NCI-H460 (cell line): ENCODE measurements at regions not wholly inside any gene's neighbourhood (a gene's known extent, or its start where the extent isn't known, plus 50 kb on each side); places are given as distances from the start of the nearest gene placed in this dataset.

ENCODE experiments used
- DNase-seq: peaks from one replicate; pipeline ENCODE4 v3.0.0-alpha.2; 2016; ENCODE audit warnings: low read depth; ENCODE audit errors: extremely low read depth

DNA sequence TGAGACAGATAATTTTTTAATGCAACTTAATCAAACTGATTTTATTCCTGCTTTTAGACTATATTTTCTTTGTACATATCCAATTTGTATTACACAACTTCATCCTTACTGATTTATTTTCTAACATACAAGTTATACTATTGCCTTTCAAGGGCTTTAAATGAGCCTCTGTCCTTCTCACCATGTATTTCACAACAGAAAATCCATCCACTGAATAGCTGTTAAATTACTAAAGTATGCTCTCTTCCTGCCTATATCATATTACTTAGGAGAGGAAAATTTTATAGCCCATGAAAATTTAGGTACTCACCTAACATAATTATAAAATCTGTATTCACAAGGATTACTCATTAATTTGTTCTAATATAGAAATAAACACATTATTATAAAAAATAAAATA is 528.6 kb downstream of the ANKRD50 start:
- no peak for DNase-seq

DNA sequence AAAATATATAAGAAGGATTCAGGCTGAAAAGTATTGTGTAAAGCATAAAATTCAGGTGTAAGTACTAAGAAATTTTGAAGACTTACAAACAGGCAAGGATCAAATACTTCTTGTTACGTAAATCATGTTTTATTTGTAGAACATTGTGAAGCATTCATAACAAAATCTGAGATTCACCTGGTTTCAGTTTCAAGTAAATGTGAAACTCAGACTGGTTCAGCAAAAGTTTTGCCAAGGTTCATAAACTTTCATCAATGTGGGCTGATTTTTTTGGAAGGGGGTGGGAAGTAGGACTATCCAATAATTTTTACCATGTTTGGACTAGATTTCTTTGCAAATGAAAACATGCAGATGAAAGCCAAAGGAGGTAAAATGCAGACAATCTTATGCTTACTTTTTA is 527.7 kb downstream of the ANKRD50 start:
- no peak for DNase-seq

DNA sequence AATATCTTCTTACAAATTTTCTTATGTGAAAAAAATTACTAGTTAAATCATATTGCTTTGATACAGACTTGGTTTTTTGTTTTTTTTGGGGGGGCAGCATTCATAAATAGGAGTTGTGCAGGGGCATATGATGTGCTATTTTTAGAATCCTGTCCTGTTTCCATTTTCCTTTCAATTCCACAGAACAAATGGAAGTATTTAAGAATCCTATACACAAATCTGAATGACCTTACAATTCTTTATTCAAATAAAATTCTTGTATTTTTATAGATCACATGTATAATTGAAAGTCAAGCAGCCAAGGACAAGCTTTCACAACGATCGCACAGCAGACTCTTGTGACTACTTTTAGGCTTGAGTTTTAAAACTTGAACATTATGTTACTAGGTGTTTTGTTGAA is 523.9 kb downstream of the ANKRD50 start:
- no peak for DNase-seq

DNA sequence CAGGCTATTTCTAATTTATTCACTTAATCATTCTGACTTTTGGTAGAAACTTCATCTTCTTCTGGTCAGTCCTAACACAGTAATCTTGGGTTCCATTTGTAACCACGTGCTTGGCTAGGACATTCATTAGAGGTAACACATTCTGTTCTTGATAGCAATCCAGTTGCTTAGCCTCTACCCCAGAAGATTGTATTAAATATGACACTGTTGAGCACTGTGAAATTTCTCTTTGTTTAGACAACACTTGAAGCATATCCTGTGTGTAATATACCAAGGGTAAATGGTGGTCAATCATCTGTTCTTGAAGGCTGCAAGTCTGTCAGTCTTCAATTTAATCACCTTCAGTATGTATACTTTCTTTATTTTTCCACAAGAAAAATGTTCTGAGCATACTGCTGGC is 523.0 kb downstream of the ANKRD50 start:
- no peak for DNase-seq

DNA sequence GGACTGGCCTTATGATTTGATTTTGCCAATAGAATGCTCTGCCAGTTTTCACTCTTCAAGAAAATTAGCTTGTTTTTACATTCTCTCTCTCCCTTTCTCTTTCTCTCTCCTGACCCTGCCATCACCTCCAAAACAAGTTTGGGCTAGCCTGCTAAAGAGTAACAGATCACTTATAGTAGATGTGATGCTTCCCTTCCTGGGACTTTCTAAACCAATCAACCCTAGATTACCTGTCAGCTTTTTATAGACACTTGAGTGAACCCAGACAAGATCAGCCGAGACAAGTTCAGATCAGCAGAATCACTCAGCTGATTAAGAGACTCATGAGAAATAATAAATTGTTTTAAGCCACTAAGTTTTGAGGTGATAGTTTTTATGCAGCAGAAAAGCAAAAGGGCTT is 521.2 kb downstream of the ANKRD50 start:
- DNase-seq = no peak

DNA sequence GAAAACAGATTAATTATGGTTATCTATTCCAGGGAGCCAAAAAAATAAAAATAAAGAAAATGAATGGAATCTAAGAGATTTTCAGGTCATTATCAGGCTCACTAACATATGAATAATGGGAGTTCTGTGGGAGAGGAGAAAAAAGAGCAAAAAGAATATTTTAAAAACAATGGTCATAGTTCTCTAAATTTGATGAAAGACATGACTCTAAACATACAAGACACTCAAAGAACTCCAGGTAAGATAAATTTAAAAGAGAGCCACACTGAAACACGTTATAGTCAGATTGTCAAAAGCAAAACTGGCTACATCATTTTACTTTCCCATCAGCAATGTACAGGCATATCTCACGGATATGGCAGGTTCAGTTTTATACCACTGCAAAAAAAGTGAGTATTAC is 520.0 kb downstream of the ANKRD50 start:
- no peak for DNase-seq

DNA sequence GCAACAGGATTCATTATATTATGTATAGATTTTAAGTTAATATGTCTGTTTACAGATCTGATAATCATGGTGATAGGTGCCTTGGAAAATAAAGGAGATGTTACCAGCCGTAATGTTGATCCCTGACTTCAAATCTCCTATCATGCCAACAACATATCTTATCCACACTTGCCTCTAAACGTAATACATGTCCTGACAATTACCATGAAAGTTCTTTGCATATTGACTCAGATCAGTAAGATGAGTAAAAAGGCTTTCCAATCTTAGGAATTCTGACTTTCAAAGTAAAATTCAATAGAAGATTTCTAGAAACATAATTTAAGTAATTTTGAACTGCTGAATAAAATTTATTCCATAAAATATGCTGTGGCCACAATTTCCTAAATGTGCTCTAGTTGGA is 513.3 kb downstream of the ANKRD50 start:
- no peak for DNase-seq

DNA sequence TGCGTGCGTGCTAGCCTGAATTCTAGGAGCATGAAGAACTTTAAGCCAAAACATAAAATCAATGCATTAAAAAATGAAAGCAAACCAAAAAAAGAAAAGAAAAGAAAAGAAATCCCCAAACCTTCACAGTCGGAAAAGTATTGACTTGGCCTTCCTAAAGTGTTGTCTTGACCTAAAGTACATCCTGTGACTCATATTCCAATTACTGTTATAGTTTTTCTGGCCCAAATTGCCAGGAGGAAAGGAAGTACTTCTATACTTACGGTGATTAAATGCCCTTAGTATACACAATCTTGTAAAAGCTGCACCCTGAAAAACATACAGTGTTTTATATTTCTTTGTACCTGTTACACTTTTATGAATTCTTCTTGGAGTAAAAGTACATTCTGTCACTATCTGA is 512.8 kb downstream of the ANKRD50 start:
- DNase-seq = no peak

DNA sequence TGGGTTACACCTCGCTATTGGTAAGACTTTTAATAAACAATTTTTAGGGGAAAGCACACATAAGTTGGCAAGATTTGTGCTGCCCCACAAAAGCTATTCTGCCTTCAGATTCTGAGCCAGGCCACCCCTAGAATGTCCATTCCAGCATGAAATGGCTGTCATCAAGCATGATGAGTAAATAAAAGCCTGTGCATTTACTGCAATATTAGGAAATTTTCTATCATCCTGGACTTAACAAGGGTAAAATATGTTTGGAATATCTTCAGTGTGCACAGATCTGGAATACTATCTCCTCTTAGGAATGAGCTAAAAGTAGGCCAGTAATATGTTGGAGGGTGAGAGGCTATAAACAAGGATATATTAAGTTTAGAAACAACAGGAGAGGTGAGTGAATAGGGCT is 510.9 kb downstream of the ANKRD50 start:
- no peak for DNase-seq

DNA sequence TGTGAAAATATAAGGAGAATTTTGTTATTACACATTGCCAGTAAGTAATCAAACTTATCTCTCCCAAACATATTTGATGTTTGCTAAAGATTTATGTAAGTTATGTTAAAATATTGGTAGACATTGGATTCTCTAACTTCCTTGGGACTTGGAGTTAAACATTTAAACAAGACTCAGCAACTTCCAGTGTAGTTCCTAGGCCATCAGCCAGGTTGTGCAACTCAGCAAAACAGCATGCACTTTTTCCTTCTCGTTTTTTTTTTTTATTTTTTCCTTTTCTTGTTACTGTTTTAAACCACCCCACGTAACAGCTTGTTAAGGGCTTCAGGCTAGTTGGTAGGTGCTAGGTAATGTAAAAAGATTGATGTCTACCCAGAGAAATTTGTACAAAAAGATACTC is 510.4 kb downstream of the ANKRD50 start:
- DNase-seq = no peak

DNA sequence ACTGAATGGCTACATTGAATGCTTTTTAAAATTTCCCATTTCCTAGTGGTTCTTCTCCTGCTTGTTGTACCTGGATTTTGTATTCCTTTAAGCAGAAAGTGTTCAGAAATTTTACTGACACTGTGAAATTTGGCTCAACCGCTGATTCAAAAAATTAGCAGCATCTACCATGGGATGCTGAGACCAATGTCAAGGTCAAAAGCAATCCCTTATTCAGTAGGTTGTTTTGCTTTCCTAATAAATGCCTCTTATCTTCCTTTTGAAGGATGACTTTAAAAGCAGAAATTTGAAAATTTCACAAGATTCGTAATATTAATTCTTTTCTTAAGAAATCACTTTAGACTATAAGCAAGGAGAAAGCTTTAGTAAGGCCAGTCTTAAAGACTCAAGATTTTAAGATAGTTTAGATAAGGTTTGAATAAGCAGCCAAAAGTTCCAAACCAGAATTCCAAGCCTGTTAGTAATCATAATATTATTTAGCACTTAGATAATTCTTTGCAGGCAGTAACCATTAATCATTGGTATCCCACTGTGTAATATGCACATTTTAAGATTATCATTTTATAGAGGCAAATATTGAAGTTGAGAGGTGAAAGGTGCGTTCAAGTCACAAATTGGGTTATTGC is 508.8 kb downstream of the ANKRD50 start:
- DNase-seq = no peak

DNA sequence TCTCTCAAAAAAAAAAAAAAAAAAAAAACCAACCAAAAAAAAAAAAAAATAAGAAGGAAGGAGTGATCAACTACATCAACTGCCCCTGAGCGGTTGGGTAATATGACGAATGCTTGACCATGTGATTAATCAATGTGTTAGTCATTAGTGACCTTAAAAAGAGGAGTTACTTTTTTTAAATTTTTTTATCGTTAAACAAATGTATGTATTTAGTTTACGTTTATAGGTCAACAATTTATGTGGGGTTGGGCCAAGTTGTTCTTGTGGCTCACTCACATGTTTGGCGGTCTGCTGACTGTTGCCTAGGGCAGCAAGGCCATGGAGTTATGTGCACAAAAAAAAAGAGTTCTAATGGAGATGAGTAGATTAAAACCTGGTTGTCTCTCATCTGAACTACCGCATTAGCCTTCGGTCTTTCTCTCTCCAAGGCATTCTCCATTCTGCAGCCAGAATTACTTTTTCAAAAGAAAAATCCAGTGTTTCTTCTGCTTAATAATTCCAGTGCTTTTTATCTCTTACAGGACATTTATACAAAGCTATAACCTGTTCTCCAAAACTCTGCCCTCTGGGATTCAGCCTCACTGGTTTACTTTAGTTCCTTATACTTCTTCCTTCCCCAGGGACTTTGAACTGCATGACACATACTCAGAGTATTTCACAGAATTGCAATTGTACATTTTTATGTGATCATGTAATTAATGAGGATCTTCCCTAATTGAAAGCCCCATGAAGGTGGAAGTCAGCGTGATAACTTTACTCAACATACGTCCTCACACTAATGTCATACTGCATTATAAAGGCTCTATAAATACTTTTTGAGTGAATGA is 505.5 kb downstream of the ANKRD50 start:
- no peak for DNase-seq

DNA sequence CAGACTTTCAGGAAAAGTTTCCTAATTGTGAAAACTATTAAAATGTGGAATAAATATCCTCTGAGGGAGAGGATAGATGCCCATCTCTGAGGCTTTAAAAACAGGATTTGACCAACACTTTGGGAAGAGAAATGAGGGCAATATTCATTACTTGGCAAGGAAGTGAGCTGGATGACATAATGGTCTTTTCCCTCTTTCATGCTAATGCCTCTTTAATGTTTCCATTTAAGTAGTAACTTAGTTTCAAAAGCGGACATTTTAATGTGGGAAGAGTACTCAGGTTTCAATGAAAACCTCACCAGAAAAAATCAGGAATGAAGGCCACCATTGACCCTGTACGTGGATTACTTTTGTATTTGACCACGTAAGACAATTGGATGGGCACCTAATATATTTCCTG is 503.3 kb downstream of the ANKRD50 start:
- DNase-seq = no peak

DNA sequence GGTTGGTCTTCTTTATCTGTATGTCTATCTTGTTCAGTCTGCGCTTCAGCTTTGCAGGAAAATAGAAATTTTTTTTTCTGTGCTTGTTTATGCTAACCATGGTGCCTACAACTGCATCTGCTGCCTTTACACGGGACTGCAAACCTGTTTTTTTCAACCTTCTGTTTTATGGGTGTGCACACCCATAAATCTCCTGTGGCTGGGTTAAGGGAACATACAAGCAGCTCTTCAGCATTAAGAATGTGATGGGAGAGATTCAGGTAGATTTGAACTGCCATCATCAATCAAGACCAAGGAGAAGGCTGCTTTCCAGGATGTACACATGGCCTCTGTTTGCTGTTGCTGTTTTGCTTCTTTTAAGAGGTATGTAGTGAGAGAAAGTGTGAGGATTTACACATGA is 502.9 kb downstream of the ANKRD50 start:
- DNase-seq = no peak

DNA sequence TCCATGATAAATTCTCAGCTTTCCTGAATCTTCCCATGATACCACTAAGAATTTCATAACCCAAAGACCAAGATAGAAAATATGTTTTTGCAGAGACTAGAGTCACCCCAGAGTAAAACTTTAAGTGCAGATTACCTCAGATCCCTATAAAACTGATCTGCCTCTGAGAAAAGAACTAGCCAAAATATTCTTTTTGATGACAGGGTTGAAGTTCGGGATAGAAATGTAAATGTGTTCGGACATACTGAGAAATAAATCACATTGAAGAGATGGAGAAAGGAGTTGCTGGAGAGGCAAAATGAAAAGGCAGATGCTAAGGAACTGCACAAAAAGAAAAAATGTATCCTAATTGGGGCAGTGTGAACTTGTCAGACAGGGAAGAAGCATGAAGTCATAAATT is 501.8 kb downstream of the ANKRD50 start:
- DNase-seq = no peak

DNA sequence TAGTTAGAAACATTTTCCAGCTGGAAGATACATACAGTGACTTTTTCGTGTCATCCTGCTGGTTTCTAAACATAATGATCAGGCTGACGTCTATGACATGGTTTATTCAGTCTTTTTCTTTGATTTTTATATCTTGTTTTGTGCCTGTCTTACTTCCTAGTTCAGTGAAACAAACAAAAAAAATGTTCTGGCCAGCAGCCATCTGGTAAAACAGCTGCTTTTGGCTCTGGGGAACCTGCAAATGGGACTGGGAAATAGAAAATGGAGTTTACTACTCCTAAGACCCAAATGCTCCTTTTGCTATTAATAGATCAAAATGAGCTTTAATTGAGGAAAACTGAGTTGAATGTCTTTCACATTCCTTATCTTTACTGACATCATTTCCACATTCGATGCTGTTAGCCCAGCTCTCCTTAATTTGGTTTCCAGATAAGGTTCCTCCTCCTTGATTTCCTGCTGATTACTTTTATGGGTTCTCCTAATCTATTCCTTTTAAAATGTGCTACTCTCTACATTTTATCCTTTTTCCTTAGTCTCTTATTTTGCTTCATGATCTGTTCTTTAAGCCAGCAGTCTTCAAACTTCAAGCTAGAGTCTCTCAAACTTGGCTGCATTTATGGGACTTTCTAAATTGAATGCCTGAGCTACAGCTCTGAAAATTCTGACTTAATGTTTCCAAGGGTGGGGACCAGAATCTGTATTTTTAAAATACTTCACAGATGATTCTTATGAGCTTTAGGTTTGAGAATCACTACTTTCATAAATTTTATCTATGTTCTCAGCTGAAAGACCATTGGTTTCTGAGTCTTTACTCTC is 499.5 kb downstream of the ANKRD50 start:
- DNase-seq = no peak

DNA sequence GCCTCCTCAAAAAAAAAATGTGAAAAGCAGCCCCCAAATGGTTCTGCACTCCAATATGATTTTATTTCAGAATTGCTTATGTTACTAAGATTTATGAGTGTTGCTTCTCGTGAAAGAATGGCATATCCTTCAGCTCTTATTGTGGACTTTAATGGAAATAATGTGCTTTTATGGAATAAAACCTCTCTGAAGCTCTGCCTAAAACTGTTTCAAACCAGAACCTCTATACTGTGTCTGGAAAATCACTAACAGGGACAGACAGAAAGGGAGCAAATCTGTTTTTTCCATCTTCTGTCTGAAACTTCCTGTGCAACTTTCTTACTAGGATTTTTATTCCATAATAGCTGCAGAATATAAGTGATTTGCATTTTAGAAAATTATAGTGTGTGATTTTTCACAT is 493.1 kb downstream of the ANKRD50 start:
- no peak for DNase-seq

DNA sequence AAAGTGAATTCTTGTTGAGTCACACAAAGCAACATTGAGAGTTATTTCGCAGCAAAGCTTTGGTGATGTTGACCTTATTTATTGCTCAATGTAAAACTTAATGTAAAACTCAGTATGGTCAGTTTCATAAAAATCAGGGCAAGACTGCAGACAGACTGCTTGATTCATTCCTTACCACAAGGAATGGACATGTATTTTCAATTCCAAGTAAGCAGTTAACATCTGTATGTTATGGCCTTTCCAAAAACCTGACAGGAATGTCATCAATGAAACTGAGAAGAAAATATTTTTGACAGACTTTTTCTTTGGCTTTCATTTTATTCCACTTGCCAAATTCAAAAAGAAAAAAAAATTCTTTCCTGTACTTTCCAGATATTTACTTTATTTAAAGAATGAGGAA is 488.3 kb downstream of the ANKRD50 start:
- no peak for DNase-seq

DNA sequence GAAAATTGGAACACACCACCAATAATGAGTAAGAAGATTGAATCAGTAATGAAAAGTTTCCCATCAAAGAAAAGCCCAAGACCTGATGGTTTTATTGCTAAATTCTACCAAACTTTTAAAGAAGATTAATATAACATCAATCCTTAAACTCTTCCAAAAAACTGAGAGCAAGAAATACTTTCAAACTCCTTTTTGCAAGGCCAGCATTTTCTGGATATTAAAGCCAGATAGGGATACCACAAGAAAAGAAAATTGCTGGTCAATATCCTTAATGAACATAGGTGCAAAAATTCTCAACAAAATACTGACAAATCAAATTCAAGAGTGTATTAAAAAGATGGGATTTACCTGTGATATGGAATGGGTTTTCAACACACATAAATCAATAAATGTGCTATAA is 484.6 kb downstream of the ANKRD50 start:
- DNase-seq = no peak

DNA sequence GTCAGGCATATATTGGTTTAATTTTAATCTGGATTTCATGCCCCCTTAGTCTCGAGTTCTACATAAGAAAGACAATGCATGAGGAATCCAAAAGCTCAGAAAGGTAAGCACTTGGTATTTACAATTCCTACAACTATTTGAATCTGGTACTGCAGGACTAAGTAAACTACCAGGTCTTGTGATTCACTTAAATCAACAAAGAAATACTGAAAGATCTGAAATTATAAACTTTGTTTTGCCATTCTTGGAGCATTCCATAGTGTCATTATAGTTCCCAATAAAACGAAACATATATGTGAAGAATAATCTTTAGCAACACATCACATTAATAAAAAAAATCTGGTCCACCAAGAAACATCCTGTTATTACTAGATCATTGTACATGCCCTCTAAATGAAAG is 482.3 kb downstream of the ANKRD50 start:
- DNase-seq = no peak

DNA sequence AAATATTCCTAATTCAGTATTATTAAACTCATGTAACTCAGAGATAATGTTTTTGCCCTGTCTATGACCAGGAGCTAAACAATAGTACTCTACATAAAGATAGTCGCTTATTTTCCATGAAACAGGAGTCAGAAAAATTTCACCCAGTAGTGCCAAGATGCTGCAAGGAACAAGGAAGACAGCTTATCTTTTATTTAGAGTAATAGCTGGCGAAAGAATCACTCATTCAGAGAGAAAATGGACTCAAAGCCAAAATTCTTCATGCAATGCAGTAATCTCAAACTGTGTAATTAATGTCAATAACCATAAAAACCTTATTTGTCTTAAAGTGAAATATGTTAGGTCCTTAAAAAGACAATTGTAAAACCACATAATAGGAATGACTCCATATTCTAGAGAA is 477.8 kb downstream of the ANKRD50 start:
- DNase-seq = no peak
